ENCODE measurements at regions not wholly inside any gene's neighbourhood (a gene's known extent, or its start where the extent isn't known, plus 50 kb on each side); places are given as distances from the start of the nearest gene placed in this dataset.

DNA sequence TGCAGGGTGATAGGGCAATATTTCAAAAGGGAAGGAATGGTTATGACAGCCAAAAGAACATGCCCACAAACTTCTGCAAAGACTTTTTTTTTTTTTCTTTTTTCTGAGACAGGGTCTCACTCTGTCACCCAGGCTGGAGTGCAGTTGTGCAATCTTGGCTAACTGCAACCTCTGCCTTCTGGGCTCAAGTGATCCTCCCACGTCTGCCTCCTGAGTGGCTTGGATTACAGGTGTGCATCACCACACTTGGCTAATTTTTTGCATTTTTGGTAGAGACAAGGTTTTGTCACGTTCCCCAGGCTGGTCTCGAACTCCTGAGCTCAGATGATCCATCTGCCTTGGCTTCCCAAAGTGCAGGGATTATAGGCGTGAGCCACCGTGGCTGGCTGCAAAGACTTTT lies 117.6 kb upstream of the ADGRF1 start:
- Histone ChIP-seq H3K9me3 (ENCODE audit: low read length) (no peaks in the 10 kb centered on the region), H3K4me2 (ENCODE audit: low read length) (no peak overlapping the region), H3K4me3 (ENCODE audit: low read depth, low read length, poor library complexity, severe bottlenecking) (no peak overlapping the region), H2AFZ (ENCODE audit: low read length) (no peak overlapping the region), H3K27me3 (ENCODE audit: insufficient read depth, low read length) (no peaks in the 10 kb centered on the region), H3F3A (ENCODE audit: insufficient read depth, low read length) (no peaks in the 10 kb centered on the region), H3K27ac (ENCODE audit: low read depth, low read length, poor library complexity, severe bottlenecking) (no peak overlapping the region), H3K79me2 (ENCODE audit: insufficient read depth, low read length) (no peaks in the 10 kb centered on the region), H3K9me2 (ENCODE audit: low read depth, low read length) (no peaks in the 10 kb centered on the region), H4K20me1 (ENCODE audit: insufficient read depth, low read length) (no peaks in the 10 kb centered on the region), H3K4me1 (ENCODE audit: insufficient read depth, low read length, severe bottlenecking) (no peaks in the 10 kb centered on the region), H3K9ac (ENCODE audit: low read length) (no peak overlapping the region), H3K36me3 (ENCODE audit: insufficient read depth, low read length) (no peaks in the 10 kb centered on the region)
- TF ChIP-seq, protein P1, sequence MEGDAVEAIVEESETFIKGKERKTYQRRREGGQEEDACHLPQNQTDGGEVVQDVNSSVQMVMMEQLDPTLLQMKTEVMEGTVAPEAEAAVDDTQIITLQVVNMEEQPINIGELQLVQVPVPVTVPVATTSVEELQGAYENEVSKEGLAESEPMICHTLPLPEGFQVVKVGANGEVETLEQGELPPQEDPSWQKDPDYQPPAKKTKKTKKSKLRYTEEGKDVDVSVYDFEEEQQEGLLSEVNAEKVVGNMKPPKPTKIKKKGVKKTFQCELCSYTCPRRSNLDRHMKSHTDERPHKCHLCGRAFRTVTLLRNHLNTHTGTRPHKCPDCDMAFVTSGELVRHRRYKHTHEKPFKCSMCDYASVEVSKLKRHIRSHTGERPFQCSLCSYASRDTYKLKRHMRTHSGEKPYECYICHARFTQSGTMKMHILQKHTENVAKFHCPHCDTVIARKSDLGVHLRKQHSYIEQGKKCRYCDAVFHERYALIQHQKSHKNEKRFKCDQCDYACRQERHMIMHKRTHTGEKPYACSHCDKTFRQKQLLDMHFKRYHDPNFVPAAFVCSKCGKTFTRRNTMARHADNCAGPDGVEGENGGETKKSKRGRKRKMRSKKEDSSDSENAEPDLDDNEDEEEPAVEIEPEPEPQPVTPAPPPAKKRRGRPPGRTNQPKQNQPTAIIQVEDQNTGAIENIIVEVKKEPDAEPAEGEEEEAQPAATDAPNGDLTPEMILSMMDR (IDR thresholded peaks at IDR 0.05; ENCODE audit: low read length), result no peak
- no peak for TF ChIP-seq EZH2 (IDR thresholded peaks at IDR 0.05; ENCODE audit: borderline replicate concordance, low read length)

DNA sequence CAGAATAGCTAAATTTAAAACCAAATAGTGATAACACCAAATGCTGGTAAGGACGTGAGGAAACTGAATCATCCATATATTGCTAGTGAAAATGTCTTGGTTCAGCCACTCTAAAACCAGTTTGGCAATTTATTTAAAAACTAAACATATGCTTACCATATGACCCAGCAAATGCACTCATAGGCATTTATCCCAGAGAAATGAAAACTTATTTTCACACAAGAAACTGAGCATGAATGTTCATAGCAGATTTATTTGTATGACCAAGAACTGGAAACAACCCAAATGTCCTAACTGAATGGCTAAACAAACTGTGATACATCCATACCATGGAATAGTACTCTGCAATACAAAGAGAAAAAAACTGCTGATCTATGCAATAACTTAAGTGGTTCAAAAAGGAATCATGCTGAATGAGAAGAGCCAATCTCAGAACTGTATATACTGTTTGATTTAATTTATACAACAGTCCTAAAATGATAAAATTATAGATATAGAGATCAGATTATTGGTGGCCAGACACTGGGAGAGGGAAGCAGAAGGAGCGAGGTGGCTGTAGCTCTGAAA lies 115.6 kb upstream of the ADGRF1 start:
- no peaks in the 10 kb centered on the region for H3K79me2 ChIP-seq (ENCODE audit: insufficient read depth, low read length)
- TF ChIP-seq, protein P1 (IDR thresholded peaks at IDR 0.05; ENCODE audit: low read length), result no peak
- no peak for TF ChIP-seq EZH2 (IDR thresholded peaks at IDR 0.05; ENCODE audit: borderline replicate concordance, low read length)
- H3F3A ChIP-seq (ENCODE audit: insufficient read depth, low read length), result no peaks in the 10 kb centered on the region

DNA sequence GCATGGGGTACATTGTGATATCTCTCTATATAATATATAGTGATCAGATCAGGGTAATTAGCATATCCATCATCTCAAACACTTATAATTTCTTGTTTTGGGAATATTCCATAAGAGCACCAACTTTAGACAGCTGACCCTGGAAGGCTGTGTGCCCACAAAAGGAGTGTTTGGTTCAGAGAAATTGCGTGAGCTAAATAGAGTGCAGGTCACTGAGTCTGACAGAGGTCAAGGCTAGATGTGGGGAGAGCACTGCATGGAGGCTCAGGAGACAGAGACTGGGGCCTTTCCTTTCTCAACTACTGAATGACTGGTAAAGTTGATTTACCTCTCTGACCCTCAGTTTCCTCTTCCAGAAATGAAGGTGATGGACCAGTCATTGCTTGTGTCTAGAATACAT lies 114.9 kb upstream of the ADGRF1 start:
- Histone ChIP-seq H3K4me1 (ENCODE audit: insufficient read depth, low read length, severe bottlenecking) (no peaks in the 10 kb centered on the region), H3K36me3 (ENCODE audit: insufficient read depth, low read length) (no peaks in the 10 kb centered on the region), H3K9me3 (ENCODE audit: low read length) (no peaks in the 10 kb centered on the region), H4K20me1 (ENCODE audit: insufficient read depth, low read length) (no peaks in the 10 kb centered on the region), H3K4me2 (ENCODE audit: low read length) (no peak overlapping the region), H3K9ac (ENCODE audit: low read length) (no peak overlapping the region), H3K4me3 (ENCODE audit: low read depth, low read length, poor library complexity, severe bottlenecking) (no peak overlapping the region), H2AFZ (ENCODE audit: low read length) (no peak overlapping the region), H3K27me3 (ENCODE audit: insufficient read depth, low read length) (0 out of 2 replicates have a peak, but pooled peaks cover 4% of the 10 kb centered on the region), H3K27ac (ENCODE audit: low read depth, low read length, poor library complexity, severe bottlenecking) (no peak overlapping the region), H3K79me2 (ENCODE audit: insufficient read depth, low read length) (no peaks in the 10 kb centered on the region), H3F3A (ENCODE audit: insufficient read depth, low read length) (no peaks in the 10 kb centered on the region), H3K9me2 (ENCODE audit: low read depth, low read length) (no peaks in the 10 kb centered on the region)
- TF ChIP-seq, protein P1 (IDR thresholded peaks at IDR 0.05; ENCODE audit: low read length), result no peak
- no peak for TF ChIP-seq EZH2 (IDR thresholded peaks at IDR 0.05; ENCODE audit: borderline replicate concordance, low read length)

More for the DNA sequence above, 115.6 kb upstream of the ADGRF1 start:
- H3K36me3 ChIP-seq (ENCODE audit: insufficient read depth, low read length), result no peaks in the 10 kb centered on the region
- no peaks in the 10 kb centered on the region for H3K9me3 ChIP-seq (ENCODE audit: low read length)
- H3K9ac ChIP-seq (ENCODE audit: low read length), result no peak overlapping the region
- 0 out of 2 replicates have a peak, but pooled peaks cover 4% of the 10 kb centered on the region for H3K27me3 ChIP-seq (ENCODE audit: insufficient read depth, low read length)
- H3K4me3 ChIP-seq (ENCODE audit: low read depth, low read length, poor library complexity, severe bottlenecking), result no peak overlapping the region
- no peak overlapping the region for H2AFZ ChIP-seq (ENCODE audit: low read length)
- H3K4me2 ChIP-seq (ENCODE audit: low read length), result no peak overlapping the region
- H3K27ac ChIP-seq (ENCODE audit: low read depth, low read length, poor library complexity, severe bottlenecking), result no peak overlapping the region
- no peaks in the 10 kb centered on the region for H3K4me1 ChIP-seq (ENCODE audit: insufficient read depth, low read length, severe bottlenecking)
- no peaks in the 10 kb centered on the region for H4K20me1 ChIP-seq (ENCODE audit: insufficient read depth, low read length)
- H3K9me2 ChIP-seq (ENCODE audit: low read depth, low read length), result no peaks in the 10 kb centered on the region
